Inflammatory macrophage (primary cell): ENCODE measurements at regions not wholly inside any gene's neighbourhood (a gene's known extent, or its start where the extent isn't known, plus 50 kb on each side); places are given as distances from the start of the nearest gene placed in this dataset.
"Not testable (repeated sequence)": the region's sequence is repeated elsewhere in the genome, so short reads cannot be mapped to it uniquely, and the experiment has no call there.

ENCODE experiments used
- DNase-seq, 2 donors: peaks; one replicate each; pipeline ENCODE4 v3.0.0-alpha.2; 2020 to 2022

DNA sequence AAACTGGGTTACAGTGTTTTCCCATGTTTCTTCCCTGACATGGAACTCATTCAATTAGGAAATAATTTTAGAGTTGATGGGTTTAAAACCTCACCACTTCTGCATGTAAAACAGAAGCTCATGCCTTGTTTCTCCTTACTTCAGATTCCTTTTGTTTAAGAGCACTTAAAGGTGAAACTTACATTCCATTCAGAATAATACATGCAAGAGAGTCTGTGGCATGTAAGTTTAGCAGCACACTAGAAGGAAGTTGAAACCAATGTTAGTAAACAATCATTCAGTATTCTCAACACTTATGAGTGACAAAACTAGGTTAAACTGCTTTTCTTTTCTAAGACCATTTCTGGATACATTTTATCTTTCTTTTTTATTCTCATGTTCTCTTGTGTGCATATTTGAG lies 495.6 kb upstream of the PTCHD4 start:
- DNase-seq: no peak

DNA sequence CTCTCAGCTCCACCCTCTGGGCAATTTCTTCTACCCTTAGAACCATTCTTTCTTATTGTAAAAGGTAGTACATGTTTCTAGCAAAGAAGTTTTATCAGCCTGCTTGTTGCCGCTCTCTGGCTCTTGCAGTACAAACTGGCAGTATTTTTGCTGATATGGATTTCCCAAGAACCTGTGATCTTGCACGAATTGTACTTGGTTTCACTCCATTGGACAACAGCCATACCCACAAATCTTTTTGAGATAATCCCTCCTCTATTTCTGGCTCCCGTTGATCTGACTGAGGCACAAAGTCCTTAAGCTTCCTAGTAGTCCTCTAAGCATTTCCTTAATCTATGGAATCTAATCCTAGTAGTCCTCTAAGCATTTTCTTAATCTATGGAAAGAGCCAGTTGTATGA lies 487.0 kb upstream of the PTCHD4 start:
- no peak for DNase-seq

DNA sequence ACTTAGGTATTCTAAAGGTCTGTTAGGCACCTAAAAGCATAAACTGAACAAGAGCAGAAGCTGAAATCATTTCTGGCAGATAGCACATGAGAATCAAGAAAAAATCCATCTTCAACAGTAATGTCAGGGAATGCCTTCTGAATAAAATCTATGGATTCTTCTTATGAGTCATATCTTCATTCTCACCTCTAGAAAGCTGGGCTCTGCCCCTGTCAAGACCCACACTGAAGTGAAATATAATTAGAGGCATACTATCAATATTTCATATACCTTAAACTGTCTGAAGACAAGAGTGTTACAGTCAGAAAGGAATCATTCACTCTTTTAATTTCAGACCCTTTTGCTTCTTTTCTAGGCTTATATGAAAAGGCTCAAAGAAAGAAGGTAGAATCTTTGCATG lies 485.8 kb upstream of the PTCHD4 start:
- DNase-seq: no peak

DNA sequence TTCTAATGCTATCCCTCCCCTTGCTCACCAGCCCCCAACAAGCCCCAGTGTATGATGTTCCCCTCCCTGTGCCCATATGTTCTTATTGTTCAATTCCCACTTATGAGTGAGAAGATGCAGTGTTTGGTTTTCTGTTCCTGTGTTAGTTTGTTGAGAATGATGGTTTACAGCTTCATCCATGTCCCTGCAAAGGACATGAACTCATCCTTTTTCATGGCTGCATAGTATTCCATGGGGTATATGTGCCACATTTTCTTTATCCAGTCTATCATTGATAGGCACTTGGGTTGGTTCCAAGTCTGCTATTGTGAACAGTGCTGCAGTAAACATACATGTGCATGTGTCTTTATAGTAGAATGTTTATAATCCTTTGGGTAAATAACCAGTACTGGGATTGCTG lies 480.2 kb upstream of the PTCHD4 start:
- not testable (repeated sequence) for DNase-seq

DNA sequence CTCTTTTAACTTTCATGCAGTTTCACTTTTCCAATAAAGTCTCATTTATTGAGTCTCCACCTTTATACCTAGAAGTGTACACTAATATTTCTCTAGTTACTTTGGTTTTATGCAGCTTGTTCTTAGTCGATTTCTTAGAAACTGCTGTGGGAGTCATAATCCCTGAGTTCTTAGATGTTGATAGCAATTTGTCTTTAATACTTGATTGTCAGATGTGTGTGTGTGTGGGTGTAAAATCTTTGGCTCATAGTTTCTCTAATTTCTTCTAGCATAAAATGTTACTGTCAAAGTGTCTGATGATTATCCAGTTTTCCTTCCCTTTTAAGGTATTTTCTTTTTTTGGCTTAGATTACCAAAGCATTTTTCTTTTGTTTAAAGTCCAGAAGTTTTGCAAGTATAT lies 473.8 kb upstream of the PTCHD4 start:
- DNase-seq: no peak

DNA sequence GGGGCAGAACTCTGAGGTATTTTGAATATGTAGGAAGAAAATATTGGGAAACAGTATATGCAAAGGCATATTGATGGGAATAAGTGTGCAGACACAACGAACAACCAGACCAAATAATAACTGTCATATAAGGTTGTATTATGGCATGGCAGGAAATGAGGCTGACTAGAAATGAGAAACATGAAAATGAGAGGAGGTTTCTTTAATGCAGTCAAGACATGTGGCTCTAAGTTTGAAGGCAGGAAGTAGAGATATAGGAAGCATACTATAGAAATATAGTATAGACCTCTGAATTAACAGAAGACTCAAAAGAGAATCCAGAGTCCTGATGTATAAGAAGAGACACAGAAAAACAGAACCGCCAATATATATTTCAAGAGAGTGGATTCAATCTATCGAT lies 459.7 kb upstream of the PTCHD4 start:
- no peak for DNase-seq

DNA sequence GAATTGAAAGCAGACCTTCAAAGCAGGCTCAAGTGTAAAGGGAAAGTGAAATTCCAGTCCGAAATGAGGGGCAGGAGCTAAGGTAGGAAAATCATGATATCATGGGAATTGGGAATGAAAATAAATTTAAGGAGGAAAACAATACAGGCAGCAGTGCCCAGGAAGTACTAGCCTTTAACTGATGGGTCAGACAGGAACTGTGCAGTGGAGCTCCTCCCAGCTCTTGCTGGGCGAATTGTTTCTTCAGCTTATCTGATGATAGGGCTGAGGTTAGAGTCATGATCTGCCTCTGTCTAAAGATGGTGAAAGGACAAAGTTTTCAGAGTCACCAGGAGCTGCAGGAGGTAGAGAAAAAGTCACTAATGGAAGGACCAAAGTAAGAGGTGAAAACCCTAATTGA lies 457.9 kb upstream of the PTCHD4 start:
- DNase-seq: no peak

DNA sequence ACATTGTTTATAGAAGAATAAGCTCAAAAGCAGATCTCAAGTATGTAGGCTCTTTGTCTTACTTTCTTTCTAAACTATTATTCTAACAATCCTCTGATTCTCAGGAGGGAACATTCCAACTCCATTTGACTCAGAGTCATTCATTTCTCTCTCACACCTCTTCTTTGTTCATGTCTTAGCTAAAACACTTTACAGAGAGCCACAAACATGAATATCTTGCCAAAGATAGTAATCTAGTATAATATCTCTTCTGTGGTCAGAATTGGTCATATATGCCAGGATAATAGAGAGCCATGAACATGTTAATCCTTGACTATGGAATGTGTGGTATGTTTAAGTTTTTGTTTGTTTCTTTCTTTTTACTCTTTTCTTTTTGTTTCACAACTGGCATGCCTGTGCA lies 456.0 kb upstream of the PTCHD4 start:
- DNase-seq: no peak

DNA sequence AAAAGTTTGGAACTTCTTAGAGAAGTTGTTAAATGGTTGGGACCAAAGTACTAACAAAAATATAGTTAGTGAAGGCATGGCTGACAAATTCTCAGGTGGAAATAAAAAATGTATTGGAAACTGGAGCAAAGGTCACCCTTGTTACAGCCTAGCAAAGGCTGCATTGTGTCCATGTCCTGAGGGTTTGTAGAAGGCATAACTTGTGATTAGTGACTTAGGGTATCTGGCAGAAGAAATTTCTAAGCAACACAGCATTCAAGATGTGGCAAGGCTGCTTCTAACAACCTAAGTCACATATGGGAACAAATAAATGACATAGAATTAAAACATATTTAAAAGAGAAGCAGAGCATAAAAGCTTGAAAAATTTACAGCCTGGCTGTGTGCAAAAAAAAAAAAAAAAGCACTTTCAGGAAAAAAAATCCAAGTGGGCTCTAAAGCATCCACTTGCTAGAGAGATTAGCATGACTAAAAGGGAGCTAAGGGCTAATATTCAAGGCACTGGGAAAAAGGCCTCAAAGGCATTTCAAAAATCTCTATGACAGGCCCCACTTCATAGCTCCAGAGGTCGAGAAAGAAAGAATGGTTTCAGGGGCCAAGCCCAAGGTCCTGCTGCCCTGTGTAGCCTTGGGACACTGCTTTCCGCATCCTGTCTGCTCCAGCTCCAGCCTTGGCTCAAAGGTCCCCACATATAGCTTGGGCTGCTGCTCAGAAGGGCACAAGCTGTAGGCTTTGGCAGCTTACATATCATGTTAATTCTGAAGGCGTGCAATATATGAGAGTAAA lies 453.2 kb upstream of the PTCHD4 start:
- no peak for DNase-seq

DNA sequence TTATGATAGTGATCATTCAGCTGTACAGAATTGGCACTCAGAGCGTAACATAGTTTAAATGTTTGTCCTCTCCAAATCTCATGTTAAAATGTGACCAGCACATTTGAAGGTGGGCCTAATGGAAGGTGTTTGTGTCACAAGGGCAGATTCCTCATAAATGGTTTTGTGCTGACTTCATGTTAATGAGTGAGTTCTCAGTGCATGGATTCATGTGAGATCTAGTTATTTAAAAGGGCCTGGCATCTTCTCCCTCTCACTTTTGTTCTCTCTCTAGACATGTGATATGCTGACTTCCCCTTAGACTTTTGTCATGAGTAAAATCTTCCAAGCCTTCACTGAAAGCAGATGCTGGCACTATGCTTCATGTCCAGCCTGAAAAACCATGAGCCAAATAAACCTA lies 452.4 kb upstream of the PTCHD4 start:
- no peak for DNase-seq

DNA sequence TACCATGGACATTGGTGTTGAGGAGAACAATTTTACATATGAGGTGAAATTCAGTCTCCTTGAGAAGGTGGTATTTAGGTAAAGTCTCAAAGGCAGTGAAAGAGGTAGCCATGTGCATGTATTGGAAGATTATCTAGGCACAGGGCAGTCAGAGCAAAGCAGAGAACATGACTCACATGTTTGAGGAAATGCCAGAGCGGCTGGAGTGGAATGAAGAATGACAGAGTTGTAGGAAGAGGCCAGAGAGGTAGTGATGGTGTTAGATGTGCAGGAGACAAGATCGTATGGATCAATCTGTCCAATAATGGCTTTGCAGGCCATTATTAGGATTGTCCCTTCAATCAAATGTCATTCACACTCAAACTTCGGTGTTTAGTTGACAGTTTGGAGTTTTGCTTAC lies 449.4 kb upstream of the PTCHD4 start:
- no peak for DNase-seq

DNA sequence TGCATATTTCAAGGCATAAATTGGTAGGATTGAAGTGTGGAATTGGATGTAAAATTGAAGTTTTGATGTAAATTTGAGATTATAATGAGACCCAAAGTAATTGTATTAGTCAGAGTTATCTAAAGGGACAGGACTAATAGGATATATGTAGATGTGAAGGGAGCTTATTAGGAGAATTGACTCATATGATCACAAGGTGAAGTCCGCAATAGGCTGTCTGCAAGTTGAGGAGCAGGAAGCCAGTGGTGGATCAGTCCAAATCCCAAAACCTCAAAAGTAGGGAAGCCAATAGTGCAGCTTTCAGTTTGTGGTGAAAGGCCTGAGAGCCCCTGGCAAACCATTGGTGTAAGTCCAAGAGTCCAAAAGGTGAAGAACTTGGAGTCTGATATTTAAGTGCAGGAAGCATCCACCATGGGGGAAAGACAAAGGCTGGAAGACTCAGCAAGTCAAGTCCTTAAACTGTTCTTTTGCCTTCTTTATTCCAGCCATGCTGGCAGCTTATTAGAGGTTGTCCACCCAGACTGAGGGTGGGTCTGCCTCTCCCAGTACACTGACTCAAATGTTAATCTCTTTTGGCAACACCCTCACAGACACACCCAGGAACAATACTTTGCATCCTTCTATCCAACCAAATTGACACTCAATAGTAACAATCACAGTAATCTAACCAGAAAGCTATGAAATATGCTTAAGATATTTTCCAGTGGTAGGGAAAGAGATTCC lies 442.6 kb upstream of the PTCHD4 start:
- no peak for DNase-seq

DNA sequence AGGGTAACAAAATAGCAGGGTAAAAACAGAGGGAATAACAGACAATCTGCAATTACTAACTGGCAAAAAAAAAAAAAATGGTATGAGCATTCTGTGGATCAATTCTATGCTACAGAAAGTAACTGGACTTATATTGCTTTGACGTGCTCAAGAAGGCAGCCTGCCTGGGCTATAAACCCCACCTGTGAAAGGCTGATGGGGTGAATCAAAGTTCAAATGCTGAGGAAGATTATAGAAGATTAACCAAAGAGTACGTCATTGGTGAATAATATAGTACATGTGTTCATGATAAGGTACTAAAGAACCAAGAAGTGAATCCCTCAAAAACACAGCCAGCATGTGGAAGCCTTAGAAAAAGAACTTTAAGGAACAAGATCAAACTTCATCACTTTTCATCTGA lies 441.9 kb upstream of the PTCHD4 start:
- no peak for DNase-seq

DNA sequence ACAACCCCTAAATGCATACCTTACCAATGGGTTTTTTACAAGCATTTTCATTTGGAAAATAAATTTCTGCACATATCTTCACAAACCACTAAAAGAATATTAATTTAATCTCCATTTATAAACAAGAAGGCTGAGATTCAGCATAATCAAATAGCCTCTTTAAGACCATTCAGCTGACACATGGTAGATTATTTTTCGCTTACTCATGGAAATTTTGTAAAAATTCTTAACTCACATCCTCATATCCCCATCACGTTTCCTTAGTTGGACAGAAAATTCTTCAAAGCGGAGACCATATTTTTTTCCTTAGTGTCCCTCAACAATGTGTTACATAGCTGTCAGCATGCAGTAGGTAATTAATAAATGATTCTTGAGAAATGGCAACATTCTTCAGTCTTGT lies 439.6 kb upstream of the PTCHD4 start:
- DNase-seq: no peak

DNA sequence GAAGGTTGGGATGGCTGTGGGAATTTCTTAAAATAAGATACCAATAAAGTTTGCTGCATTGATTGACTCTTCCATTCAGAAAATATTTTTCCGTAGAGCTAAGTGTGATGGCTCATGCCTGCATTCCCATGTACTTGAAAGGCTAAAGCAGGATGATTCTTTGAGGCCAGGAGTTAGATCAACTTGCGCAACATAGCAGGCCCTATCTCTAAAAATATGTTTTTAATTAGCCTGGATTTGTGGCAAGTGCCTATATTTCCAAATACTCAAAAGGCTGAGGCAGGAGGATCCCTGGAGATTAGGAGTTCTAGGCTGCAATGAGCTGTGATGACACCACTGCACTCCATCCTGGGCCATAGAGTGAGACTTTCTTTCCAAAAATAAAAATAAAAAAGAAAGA lies 431.2 kb upstream of the PTCHD4 start:
- no peak for DNase-seq

DNA sequence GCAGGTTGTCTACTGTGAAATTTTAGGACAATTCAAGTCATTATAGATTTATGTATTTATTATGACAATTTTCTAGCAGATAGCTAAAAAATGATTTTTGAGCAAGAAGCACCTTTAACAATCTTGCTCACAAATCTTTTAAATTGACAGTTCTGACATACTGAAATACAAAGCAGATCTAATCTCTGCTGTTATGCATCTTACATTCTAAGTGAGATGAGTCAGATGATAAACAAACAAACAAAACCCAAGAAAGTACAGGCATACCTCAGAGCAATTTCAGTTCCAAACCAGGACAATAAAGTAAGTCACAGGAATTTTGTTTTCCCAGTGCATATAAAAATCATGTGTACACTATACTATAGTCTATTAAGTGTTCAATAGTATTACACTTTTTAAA lies 430.7 kb upstream of the PTCHD4 start:
- no peak for DNase-seq

DNA sequence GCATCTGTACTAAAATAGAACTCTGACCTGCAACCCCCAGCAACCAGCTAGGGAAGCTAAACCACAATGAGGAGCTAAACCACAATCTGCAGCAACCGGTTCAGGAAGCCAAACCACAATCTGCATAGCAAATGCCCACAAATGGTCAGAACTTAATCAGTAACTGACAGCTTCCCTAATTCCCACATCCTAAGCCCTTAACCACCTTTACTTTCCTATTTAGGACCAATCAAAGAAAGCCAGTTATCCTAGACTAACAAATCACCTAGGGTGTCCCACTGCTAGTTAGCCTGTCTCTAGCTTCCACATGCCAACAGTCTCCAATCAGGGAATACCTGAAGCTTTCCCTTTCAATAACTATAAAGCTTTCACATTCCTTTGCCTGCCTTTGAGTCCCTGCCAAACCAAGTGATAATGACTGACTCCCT lies 424.6 kb upstream of the PTCHD4 start:
- no peak for DNase-seq

DNA sequence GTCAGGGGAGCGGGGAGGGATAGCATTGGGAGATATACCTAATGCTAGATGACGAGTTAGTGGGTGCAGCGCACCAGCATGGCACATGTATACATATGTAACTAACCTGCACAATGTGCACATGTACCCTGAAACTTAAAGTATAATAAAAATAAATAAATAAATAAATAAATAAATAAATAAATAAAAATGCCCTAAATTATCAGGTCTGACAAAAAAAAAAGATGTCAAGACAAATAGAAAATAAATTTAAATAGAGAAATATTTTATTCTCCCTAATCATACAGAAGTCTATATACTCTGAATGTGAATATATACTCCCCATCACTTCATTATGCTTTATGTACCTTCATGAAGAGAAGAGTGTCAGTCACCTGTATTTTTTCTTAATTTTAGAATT lies 420.0 kb upstream of the PTCHD4 start:
- DNase-seq: not testable (repeated sequence)

DNA sequence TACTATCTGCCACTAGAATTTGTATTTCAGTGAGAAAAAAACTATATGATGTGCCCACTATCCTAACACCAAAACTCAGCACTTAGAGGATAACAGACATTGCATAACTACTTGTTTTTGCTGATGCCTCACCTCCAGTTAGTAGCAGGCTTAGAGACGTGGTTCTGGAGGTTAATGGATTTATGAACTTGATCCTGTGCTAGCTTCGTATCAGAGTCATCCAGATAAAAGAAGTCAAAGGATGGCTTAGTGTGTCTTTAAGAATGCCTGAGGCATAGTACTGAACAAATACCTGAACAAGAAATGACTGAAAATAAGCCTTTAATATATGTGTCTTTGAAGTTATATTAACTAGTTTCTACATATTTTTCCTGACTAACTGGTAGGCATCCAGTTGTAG lies 414.9 kb upstream of the PTCHD4 start:
- DNase-seq: no peak

DNA sequence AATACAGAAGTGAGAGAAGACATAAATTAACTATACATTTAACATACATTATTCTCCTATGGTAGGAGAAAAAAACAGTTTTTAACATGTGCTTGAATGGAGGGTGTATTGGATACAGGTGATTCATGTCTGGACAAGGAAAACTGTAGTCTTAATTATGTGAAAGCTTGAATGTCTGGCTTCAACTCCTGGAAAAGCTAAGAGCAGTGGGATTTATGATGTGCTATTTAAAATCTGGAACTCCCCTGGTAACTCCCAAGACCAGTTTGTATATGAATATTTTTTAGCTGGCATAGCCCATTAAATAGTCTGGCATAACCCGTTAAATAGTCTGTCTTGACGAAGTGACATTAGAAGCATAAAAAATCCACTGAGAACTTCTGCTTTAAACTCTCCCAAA lies 410.0 kb upstream of the PTCHD4 start:
- no peak for DNase-seq

DNA sequence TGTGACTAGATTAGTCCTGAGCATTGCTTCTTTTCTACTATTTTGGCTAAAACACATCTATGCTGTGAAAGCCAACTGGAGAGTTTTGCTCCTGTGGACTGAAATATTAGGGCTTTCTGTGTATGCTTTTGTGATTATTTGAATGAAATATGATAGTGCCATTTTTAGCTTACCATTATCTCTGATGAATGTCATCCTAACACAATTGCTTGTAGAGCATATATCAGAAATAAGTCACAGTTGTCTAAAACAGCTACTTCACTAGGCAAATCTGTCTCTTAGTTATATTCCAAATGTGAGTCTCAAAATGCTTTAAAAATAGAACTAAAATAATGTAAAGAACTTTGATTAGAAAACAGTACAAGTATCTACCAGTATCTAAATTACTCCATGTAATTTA lies 401.4 kb upstream of the PTCHD4 start:
- DNase-seq: no peak

DNA sequence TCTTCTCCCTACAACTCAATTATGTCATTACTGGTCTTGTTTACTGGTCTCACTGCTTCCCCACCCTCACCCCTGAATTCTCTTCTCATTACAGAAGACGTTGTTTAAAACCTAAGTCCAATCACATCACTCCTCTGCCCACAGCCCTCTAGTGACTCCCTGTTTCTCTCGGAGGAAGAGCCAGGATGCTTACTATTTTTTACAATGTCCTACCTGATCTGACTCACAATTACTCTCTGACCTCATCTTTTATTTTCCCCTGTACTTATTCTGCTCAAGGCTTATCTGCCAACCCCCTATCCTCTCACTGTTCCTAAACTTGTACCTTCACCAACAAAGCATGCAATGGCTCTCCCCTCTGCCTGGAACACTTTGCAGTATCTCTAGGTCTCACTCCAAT lies 400.4 kb upstream of the PTCHD4 start:
- DNase-seq: no peak

DNA sequence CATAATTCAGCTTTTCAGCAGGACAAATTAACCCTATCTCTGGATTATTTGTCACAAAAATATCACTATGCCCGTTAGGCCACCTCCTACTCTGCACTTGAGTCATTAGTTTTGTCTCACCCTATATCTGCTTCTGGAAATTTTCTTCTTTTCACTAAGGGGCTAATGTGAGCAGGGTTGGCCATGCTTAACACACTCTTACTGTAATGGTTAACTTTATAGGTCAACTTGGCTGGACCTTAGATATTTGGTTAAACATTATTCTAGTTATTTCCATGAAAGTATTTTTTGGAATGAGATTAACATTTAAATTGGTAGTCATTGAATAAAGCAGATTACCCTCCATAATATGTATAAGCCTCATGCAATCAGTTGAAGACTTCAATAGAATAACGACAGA lies 394.6 kb upstream of the PTCHD4 start:
- DNase-seq: no peak

DNA sequence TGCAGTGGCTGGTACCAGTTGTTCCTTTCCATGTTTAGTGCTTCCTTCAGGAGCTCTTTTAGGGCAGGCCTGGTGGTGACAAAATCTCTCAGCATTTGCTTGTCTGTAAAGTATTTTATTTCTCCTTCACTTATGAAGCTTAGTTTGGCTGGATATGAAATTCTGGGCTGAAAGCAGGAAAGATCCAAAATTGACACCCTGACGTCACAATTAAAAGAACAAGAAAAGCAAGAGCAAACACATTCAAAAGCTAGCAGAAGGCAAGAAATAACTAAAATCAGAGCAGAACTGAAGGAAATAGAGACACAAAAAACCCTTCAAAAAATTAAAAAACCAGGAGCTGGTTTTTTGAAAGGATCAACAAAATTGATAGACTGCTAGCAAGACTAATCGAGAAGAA lies 382.4 kb upstream of the PTCHD4 start:
- DNase-seq: not testable (repeated sequence)

DNA sequence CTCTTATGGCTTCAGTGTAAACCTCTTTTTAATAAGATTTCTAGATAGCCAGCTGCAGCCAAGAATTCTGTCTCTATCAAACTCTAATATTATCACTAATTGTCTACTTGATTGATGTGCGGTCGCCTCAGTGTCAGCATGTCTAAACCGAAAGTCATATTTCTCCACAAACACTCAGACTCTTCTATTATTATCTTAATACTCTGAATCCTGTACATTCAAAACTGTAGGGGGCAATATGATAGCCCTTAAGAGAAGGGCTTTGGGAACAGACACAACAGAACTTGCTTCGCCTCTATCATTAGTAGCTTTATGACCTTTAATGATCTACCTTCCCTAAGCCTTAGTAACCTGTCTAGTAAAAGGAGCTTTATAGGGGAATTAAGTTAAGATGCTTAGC lies 379.7 kb upstream of the PTCHD4 start:
- no peak for DNase-seq
